Fibroblast of lung (primary cell): ENCODE measurements at regions not wholly inside any gene's neighbourhood (a gene's known extent, or its start where the extent isn't known, plus 50 kb on each side); places are given as distances from the start of the nearest gene placed in this dataset.

ENCODE experiments used
- EZH2 ChIP-seq: IDR thresholded peaks from 2 replicates; pipeline ENCODE4 v1.5.1; 2012; ENCODE audit warnings: low read length, control low read depth, mild to moderate bottlenecking; ENCODE audit errors: missing control alignments
- TF ChIP-seq, protein P1 (sequence below), 2 donors: IDR thresholded peaks in 1 of 2; conservative IDR thresholded peaks in 1 of 2; 1 replicate in 1 of 2; 2 replicates in 1 of 2; pipeline ENCODE4 v1.5.1; 2011 to 2012; ENCODE audit warnings: low read length in 2 of 2, control low read depth in 1 of 2, inconsistent platforms in 1 of 2, low read depth in 1 of 2, mild to moderate bottlenecking in 1 of 2

DNA sequence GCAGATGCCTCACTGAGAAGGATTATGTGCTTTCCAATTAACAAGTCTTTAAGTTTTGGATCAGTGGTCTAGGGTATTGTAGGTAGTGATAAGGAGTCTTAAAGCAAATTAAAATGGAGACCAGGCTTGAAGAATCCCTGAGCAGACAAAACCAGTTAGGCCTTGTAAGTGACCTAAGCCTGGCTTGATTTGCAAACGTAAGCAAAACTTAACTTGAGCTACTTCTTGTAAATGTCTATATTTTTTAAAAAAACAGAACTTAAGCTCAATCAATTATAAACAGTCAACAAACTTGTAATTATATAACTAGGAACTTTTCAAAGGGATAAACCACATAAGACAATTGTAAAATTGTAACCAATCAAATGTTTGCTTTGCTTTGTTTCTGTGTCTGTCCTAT is 72.7 kb upstream of the NALF2 start:
- no peak for TF ChIP-seq EZH2
- TF ChIP-seq, protein P1, sequence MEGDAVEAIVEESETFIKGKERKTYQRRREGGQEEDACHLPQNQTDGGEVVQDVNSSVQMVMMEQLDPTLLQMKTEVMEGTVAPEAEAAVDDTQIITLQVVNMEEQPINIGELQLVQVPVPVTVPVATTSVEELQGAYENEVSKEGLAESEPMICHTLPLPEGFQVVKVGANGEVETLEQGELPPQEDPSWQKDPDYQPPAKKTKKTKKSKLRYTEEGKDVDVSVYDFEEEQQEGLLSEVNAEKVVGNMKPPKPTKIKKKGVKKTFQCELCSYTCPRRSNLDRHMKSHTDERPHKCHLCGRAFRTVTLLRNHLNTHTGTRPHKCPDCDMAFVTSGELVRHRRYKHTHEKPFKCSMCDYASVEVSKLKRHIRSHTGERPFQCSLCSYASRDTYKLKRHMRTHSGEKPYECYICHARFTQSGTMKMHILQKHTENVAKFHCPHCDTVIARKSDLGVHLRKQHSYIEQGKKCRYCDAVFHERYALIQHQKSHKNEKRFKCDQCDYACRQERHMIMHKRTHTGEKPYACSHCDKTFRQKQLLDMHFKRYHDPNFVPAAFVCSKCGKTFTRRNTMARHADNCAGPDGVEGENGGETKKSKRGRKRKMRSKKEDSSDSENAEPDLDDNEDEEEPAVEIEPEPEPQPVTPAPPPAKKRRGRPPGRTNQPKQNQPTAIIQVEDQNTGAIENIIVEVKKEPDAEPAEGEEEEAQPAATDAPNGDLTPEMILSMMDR (conservative IDR thresholded peaks at IDR 0.05 in 1 of 2, IDR thresholded peaks at IDR 0.05 in 1 of 2; ENCODE audit: low read depth in 1 of 2, low read length in 2 of 2) = no peak
